SK-N-SH treated with all-trans-retinoic acid at 6 μM for 48 hours (cell line): ENCODE measurements at regions not wholly inside any gene's neighbourhood (a gene's known extent, or its start where the extent isn't known, plus 50 kb on each side); places are given as distances from the start of the nearest gene placed in this dataset.

Experiments
- ATAC-seq: fragments of 200-7000 bp; cut with Tn5 transposase; 3 replicates; pipeline ENCODE4 v1.9.1; 2020; ENCODE audit warnings: mild to moderate bottlenecking, moderate library complexity
- ARNTL ChIP-seq: fragments of 450-650 bp; formaldehyde crosslinking; IDR thresholded peaks from 2 replicates; pipeline ENCODE4 v1.5.0; 2020; ENCODE audit warnings: low read depth, mild to moderate bottlenecking, moderate library complexity, borderline replicate concordance
- BACH2 ChIP-seq: fragments of 250-450 bp; sonication (Bioruptor Pico); IDR thresholded peaks from 2 replicates; pipeline ENCODE4 v1.9.0; 2021; ENCODE audit warnings: mild to moderate bottlenecking, borderline replicate concordance
- CSDC2 ChIP-seq: fragments of 250-450 bp; sonication (Bioruptor Pico); IDR thresholded peaks from 2 replicates; pipeline ENCODE4 v1.5.0; 2020; ENCODE audit warnings: mild to moderate bottlenecking, moderate library complexity
- ESRRG ChIP-seq: fragments of 250-450 bp; sonication (Bioruptor Pico); IDR thresholded peaks from 2 replicates; pipeline ENCODE4 v1.6.1; 2021; ENCODE audit warnings: mild to moderate bottlenecking
- GLIS3 ChIP-seq: fragments of 250-450 bp; sonication (Bioruptor Pico); IDR thresholded peaks from 2 replicates; pipeline ENCODE4 v1.5.0; 2020; ENCODE audit warnings: mild to moderate bottlenecking, moderate library complexity
- ISL1 ChIP-seq: fragments of 250-450 bp; sonication (Bioruptor Pico); IDR thresholded peaks from 2 replicates; pipeline ENCODE4 v2.1.2; 2022; ENCODE audit warnings: mild to moderate bottlenecking, moderate library complexity
- OSR1 ChIP-seq: fragments of 250-450 bp; sonication (Bioruptor Pico); IDR thresholded peaks from 2 replicates; pipeline ENCODE4 v1.8.0; 2022; ENCODE audit warnings: moderate library complexity, mild to moderate bottlenecking, inconsistent platforms
- PATZ1 ChIP-seq: fragments of 250-450 bp; sonication (Bioruptor Pico); IDR thresholded peaks from 2 replicates; pipeline ENCODE4 v1.8.0; 2020; ENCODE audit warnings: mild to moderate bottlenecking, moderate library complexity, borderline replicate concordance
- PPARA ChIP-seq: fragments of 250-450 bp; sonication (Bioruptor Pico); IDR thresholded peaks from 2 replicates; pipeline ENCODE4 v1.5.0; 2020; ENCODE audit warnings: mild to moderate bottlenecking, borderline replicate concordance
- RARB ChIP-seq: fragments of 250-450 bp; sonication (Bioruptor Pico); IDR thresholded peaks from 2 replicates; pipeline ENCODE4 v1.8.0; 2021; ENCODE audit warnings: mild to moderate bottlenecking, moderate library complexity
- SNAI2 ChIP-seq: fragments of 250-450 bp; sonication (Bioruptor Pico); IDR thresholded peaks from 2 replicates; pipeline ENCODE4 v1.5.0; 2020; ENCODE audit warnings: mild to moderate bottlenecking, moderate library complexity
- TCF4 ChIP-seq: fragments of 250-450 bp; sonication (Bioruptor Pico); IDR thresholded peaks from 2 replicates; pipeline ENCODE4 v1.8.0; 2021; ENCODE audit warnings: mild to moderate bottlenecking, moderate library complexity, borderline replicate concordance
- ZC3H10 ChIP-seq: fragments of 250-450 bp; sonication (Bioruptor Pico); IDR thresholded peaks from 2 replicates; pipeline ENCODE4 v1.5.1; 2021; ENCODE audit warnings: mild to moderate bottlenecking, moderate library complexity
- ZFP3 ChIP-seq: fragments of 250-450 bp; sonication (Bioruptor Pico); IDR thresholded peaks from 2 replicates; pipeline ENCODE4 v1.5.0; 2020; ENCODE audit warnings: mild to moderate bottlenecking, moderate library complexity
- ZFP30 ChIP-seq: fragments of 450-650 bp; formaldehyde crosslinking; IDR thresholded peaks from 2 replicates; pipeline ENCODE4 v1.5.0; 2022; ENCODE audit warnings: mild to moderate bottlenecking, moderate library complexity
- ZNF565 ChIP-seq: fragments of 450-650 bp; formaldehyde crosslinking; conservative IDR thresholded peaks from 2 replicates; pipeline ENCODE4 v1.5.0; 2020; ENCODE audit warnings: low read depth, mild to moderate bottlenecking, moderate library complexity
- ZNF70 ChIP-seq: fragments of 450-650 bp; formaldehyde crosslinking; IDR thresholded peaks from 2 replicates; pipeline ENCODE4 v1.5.0; 2020; ENCODE audit warnings: mild to moderate bottlenecking, moderate library complexity
- TF ChIP-seq, protein P1 (sequence below): fragments of 250-450 bp; sonication (Bioruptor Pico); IDR thresholded peaks from 2 replicates; pipeline ENCODE4 v1.5.0; 2020; ENCODE audit warnings: mild to moderate bottlenecking, moderate library complexity
- TF ChIP-seq, protein P2 (sequence below): fragments of 250-450 bp; sonication (Bioruptor Pico); IDR thresholded peaks from 2 replicates; pipeline ENCODE4 v1.8.0; 2021; ENCODE audit warnings: low read depth, mild to moderate bottlenecking, moderate library complexity, borderline replicate concordance
- TF ChIP-seq, protein P3 (sequence below): fragments of 250-450 bp; sonication (Bioruptor Pico); IDR thresholded peaks from 2 replicates; pipeline ENCODE4 v1.5.1; 2021; ENCODE audit warnings: mild to moderate bottlenecking, moderate library complexity

DNA sequence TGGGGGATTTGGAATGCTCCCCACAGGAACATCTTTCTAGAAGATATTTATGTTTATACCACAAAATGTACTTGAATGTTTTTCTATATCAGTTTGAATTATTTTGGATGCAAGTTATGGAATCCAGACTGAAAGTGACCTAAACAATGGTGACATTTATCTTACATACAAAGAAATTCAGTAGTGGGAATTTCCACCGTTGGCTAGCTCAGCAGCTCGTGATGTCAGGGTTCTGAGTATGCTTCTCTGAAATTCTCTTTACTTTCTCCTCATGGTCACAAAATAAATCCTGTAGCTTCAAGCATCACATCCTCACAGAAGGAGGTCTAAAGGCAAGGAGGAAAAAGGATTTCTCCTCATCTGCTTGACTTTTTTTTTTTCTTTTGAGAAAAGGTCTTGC is 105.3 kb downstream of the AKAIN1 start:
- no peak for ATAC-seq

DNA sequence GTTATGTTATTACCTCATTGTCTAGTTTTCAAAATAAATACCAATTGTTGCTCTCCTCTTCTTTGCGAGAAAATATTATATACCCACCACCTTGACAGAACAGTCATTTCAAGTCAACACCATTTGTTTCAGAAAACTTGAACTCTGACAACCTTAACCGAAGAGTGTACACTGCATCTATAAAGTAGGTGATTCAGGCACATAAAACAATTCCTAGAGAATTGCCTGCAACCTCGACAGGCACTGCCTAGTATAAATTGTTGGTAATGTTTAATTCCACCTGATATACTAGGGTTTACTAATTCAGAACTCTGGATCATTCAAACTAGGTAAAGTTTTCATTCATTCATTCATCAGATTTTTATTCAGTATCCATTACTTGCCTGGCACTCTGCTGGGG is 121.8 kb downstream of the AKAIN1 start:
- no peak for ATAC-seq
- TF ChIP-seq ZNF565 (CRISPR knock-in tag) (no peak), ISL1 (CRISPR knock-in tag) (no peak), BACH2 (no peak), ARNTL (no peak), ZFP3 (CRISPR knock-in tag) (no peak), PPARA (CRISPR knock-in tag) (no peak), ZNF70 (CRISPR knock-in tag) (no peak), ZC3H10 (CRISPR knock-in tag) (no peak), ESRRG (CRISPR knock-in tag) (no peak), TCF4 (no peak), CSDC2 (CRISPR knock-in tag) (no peak), PATZ1 (no peak), GLIS3 (CRISPR knock-in tag) (no peak), OSR1 (no peak)
- TF ChIP-seq, protein P1, sequence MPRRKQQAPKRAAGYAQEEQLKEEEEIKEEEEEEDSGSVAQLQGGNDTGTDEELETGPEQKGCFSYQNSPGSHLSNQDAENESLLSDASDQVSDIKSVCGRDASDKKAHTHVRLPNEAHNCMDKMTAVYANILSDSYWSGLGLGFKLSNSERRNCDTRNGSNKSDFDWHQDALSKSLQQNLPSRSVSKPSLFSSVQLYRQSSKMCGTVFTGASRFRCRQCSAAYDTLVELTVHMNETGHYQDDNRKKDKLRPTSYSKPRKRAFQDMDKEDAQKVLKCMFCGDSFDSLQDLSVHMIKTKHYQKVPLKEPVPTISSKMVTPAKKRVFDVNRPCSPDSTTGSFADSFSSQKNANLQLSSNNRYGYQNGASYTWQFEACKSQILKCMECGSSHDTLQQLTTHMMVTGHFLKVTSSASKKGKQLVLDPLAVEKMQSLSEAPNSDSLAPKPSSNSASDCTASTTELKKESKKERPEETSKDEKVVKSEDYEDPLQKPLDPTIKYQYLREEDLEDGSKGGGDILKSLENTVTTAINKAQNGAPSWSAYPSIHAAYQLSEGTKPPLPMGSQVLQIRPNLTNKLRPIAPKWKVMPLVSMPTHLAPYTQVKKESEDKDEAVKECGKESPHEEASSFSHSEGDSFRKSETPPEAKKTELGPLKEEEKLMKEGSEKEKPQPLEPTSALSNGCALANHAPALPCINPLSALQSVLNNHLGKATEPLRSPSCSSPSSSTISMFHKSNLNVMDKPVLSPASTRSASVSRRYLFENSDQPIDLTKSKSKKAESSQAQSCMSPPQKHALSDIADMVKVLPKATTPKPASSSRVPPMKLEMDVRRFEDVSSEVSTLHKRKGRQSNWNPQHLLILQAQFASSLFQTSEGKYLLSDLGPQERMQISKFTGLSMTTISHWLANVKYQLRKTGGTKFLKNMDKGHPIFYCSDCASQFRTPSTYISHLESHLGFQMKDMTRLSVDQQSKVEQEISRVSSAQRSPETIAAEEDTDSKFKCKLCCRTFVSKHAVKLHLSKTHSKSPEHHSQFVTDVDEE (CRISPR knock-in tag), result no peak
- TF ChIP-seq, protein P2, sequence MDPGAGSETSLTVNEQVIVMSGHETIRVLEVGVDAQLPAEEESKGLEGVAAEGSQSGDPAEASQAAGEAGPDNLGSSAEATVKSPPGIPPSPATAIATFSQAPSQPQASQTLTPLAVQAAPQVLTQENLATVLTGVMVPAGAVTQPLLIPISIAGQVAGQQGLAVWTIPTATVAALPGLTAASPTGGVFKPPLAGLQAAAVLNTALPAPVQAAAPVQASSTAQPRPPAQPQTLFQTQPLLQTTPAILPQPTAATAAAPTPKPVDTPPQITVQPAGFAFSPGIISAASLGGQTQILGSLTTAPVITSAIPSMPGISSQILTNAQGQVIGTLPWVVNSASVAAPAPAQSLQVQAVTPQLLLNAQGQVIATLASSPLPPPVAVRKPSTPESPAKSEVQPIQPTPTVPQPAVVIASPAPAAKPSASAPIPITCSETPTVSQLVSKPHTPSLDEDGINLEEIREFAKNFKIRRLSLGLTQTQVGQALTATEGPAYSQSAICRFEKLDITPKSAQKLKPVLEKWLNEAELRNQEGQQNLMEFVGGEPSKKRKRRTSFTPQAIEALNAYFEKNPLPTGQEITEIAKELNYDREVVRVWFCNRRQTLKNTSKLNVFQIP (CRISPR knock-in tag), result no peak
- TF ChIP-seq, protein P3, sequence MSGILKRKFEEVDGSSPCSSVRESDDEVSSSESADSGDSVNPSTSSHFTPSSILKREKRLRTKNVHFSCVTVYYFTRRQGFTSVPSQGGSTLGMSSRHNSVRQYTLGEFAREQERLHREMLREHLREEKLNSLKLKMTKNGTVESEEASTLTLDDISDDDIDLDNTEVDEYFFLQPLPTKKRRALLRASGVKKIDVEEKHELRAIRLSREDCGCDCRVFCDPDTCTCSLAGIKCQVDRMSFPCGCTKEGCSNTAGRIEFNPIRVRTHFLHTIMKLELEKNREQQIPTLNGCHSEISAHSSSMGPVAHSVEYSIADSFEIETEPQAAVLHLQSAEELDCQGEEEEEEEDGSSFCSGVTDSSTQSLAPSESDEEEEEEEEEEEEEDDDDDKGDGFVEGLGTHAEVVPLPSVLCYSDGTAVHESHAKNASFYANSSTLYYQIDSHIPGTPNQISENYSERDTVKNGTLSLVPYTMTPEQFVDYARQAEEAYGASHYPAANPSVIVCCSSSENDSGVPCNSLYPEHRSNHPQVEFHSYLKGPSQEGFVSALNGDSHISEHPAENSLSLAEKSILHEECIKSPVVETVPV (CRISPR knock-in tag), result no peak

More for the DNA sequence above, 105.3 kb downstream of the AKAIN1 start:
- TF ChIP-seq CSDC2 (CRISPR knock-in tag), result no peak
- TF ChIP-seq, protein P3 (CRISPR knock-in tag), result no peak
- no peak for TF ChIP-seq SNAI2 (CRISPR knock-in tag)
- no peak for TF ChIP-seq ESRRG (CRISPR knock-in tag)
- TF ChIP-seq, protein P2 (CRISPR knock-in tag), result no peak
- TF ChIP-seq, protein P1 (CRISPR knock-in tag), result no peak
- TF ChIP-seq GLIS3 (CRISPR knock-in tag), result no peak
- TF ChIP-seq ARNTL, result no peak
- no peak for TF ChIP-seq ZC3H10 (CRISPR knock-in tag)
- TF ChIP-seq OSR1, result no peak
- TF ChIP-seq ZFP3 (CRISPR knock-in tag), result no peak
- TF ChIP-seq BACH2, result no peak
- TF ChIP-seq PPARA (CRISPR knock-in tag), result no peak
- no peak for TF ChIP-seq ZFP30 (CRISPR knock-in tag)
- no peak for TF ChIP-seq RARB (CRISPR knock-in tag)
